Hepatocyte (in vitro differentiated cells): ENCODE measurements at regions not wholly inside any gene's neighbourhood (a gene's known extent, or its start where the extent isn't known, plus 50 kb on each side); places are given as distances from the start of the nearest gene placed in this dataset.

Experiments
- DNase-seq: peaks from one replicate; pipeline ENCODE4 v3.0.0-alpha.2; 2016; ENCODE audit warnings: low spot score
- H2AFZ ChIP-seq: fragments of 200-600 bp; sonication (generic); 2 replicates; pipeline ENCODE4 v1.6.0; 2016; ENCODE audit warnings: antibody characterized with exemption, mild to moderate bottlenecking
- H3K27ac ChIP-seq: fragments of 200-600 bp; sonication (generic); 2 replicates; pipeline ENCODE4 v1.5.1; 2016; ENCODE audit warnings: mild to moderate bottlenecking
- H3K27me3 ChIP-seq: fragments of 200-600 bp; sonication (generic); 2 replicates; pipeline ENCODE4 v1.6.1; 2016
- H3K36me3 ChIP-seq: fragments of 200-600 bp; sonication (generic); replicated peaks from 2 replicates; pipeline ENCODE4 v1.5.1; 2016; ENCODE audit warnings: low read depth; ENCODE audit not compliant: insufficient read depth
- H3K4me1 ChIP-seq: fragments of 200-600 bp; sonication (generic); 2 replicates; pipeline ENCODE4 v1.5.1; 2016; ENCODE audit warnings: mild to moderate bottlenecking, moderate library complexity; ENCODE audit not compliant: insufficient read depth
- H3K4me2 ChIP-seq: fragments of 200-600 bp; sonication (generic); 2 replicates; pipeline ENCODE4 v1.6.0; 2016
- H3K4me3 ChIP-seq: fragments of 200-600 bp; sonication (generic); 2 replicates; pipeline ENCODE4 v1.5.1; 2016; ENCODE audit warnings: mild to moderate bottlenecking
- H3K79me2 ChIP-seq: fragments of 200-600 bp; sonication (generic); 2 replicates; pipeline ENCODE4 v1.6.0; 2017; ENCODE audit warnings: mild to moderate bottlenecking
- H3K9me2 ChIP-seq: fragments of 200-600 bp; sonication (generic); replicated peaks from 2 replicates; pipeline ENCODE4 v1.6.0; 2017; ENCODE audit warnings: mild to moderate bottlenecking; ENCODE audit not compliant: insufficient read depth
- H3K9me3 ChIP-seq: fragments of 200-600 bp; sonication (generic); 2 replicates; pipeline ENCODE4 v1.5.1; 2016; ENCODE audit warnings: low read depth, mild to moderate bottlenecking
- H4K20me1 ChIP-seq: fragments of 200-600 bp; sonication (generic); 2 replicates; pipeline ENCODE4 v1.6.0; 2016; ENCODE audit warnings: mild to moderate bottlenecking; ENCODE audit not compliant: insufficient read depth, poor library complexity, severe bottlenecking
- CTCF ChIP-seq: fragments of 200-600 bp; sonication (generic); IDR thresholded peaks from 2 replicates; pipeline ENCODE4 v1.5.1; 2016; ENCODE audit warnings: antibody characterized with exemption, mild to moderate bottlenecking; ENCODE audit not compliant: poor library complexity
- EZH2 ChIP-seq: fragments of 200-600 bp; sonication (generic); IDR thresholded peaks from 2 replicates; pipeline ENCODE4 v1.6.1; 2016; ENCODE audit warnings: antibody characterized with exemption, mild to moderate bottlenecking, borderline replicate concordance
- EZH2phosphoT487 ChIP-seq: fragments of 200-600 bp; sonication (generic); IDR thresholded peaks from one replicate; pipeline ENCODE4 v1.6.1; 2018; ENCODE audit warnings: antibody characterized with exemption, mild to moderate bottlenecking, low read depth, moderate library complexity; ENCODE audit not compliant: unreplicated experiment, severe bottlenecking
- WGBS: methylation state at CpG from one replicate; pipeline ENCODE4 v1.1.6; 2016; ENCODE audit warnings: low lambda C conversion rate; ENCODE audit errors: missing lambda C conversion rate; 5-methylcytosine and 5-hydroxymethylcytosine counted together

DNA sequence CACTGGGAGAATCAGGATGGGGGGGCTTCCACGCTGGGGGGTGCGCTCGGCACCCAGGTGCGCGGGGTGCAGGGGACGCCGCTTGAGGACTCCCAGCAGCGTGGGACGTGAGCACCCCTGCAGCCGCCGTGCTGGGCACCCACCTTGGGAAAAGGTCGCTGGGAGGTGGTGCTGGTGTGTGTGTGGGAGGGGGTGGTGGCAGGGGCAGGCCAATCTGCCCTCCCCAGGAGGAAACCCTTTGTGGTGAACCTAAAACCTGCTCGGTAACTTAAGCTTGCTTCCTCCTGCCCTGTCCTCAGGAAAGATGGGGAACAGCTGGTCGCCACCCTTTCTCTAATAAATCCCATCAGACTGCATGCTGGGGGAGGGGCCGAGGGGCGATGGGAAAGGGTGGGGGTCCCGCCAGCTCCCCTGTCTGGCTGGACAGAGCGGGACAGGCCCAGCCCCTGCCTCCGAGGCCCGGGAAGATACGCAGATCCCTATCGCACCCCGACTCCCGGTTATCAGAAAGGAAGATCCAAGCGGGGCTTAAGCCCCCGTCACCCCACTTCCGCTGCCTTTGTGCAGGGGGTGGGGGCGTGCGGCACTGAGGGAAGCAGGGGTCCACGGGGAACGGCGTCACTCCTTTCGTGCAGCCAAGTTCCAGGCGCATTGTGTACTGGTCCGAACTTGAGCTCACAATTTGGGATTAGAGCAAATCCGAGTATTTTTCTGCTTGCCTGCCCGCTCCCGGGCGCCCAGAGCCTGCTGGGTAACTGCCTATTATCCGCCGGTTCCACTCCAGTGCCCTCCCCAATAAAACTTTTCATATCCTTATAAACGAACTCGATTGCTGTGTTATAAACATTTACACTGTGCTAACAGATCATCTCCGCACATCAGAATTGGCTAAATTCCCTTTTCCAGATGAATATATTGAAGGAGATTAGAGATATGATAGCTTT is 64.6 kb downstream of the UNCX start:
- 72% methylated on average over 44 of the region's 44 CpGs for WGBS
- no peaks in the 10 kb centered on the region for H3K79me2 ChIP-seq
- no peaks in the 10 kb centered on the region for H3K36me3 ChIP-seq
- DNase-seq, result no peak
- no peak for TF ChIP-seq EZH2phosphoT487
- no peak for TF ChIP-seq EZH2
- TF ChIP-seq CTCF, result no peak
- H3K27ac ChIP-seq, result no peak overlapping the region
- H3K27me3 ChIP-seq, result peaks cover 5% of the 10 kb centered on the region
- H3K4me3 ChIP-seq, result no peak overlapping the region
- H3K4me1 ChIP-seq, result no peaks in the 10 kb centered on the region
- H3K9me2 ChIP-seq, result no peaks in the 10 kb centered on the region
- H2AFZ ChIP-seq, result no peak overlapping the region
- no peak overlapping the region for H3K4me2 ChIP-seq
- H3K9me3 ChIP-seq, result no peaks in the 10 kb centered on the region
- no peaks in the 10 kb centered on the region for H4K20me1 ChIP-seq

DNA sequence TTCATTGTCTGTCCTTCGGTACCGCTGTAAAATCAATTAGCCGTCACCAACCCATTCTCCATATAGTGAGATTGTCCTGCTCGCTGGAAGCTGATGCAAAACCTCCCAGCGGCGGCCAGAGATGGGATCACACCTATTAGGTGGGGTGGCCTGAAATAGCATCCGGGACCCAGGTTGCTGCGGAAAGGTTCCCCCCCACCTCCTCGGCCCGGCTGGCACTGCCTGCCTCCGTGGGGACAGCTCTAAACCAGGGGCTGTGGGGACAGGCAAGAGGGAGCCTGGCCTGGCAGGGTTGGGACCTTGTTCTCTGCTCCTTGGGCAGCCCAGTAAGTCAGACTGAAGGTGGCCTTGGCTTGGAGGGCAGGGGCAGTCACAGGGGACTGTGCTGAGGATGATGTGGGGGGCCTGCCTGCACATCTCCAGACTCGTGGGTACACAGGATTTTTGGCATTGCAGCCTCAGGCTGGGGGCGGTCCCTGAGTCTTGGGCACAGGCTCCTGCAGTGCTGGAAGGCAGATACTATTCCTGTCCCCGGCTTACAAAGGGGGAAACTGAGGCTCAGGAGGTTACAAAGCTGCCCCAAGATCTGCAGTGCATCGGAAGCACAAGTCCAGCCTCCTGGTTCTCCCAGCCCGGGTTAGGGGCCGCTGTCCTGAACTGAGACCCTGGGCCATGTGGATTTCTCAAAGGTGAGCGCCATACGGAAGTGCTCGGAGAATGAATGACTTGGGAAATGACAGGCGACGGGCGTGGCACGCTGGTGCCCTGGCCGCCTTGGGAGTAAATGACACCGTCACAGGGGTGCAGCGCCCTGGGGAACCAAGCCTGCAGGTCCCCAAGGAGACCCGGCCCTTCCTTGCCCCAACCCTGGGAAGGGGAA is 65.6 kb downstream of the UNCX start:
- 87% methylated on average over 27 of the region's 28 CpGs for WGBS
- H3K4me3 ChIP-seq, result no peak overlapping the region
- peaks cover 5% of the 10 kb centered on the region for H3K27me3 ChIP-seq

More for the DNA sequence above, 65.6 kb downstream of the UNCX start:
- TF ChIP-seq EZH2 (no peak), CTCF (no peak), EZH2phosphoT487 (no peak)
- H3K4me1 ChIP-seq, result no peaks in the 10 kb centered on the region
- H3K27ac ChIP-seq, result no peak overlapping the region
- H4K20me1 ChIP-seq, result no peaks in the 10 kb centered on the region
- no peaks in the 10 kb centered on the region for H3K9me2 ChIP-seq
- no peak for DNase-seq
- H3K36me3 ChIP-seq, result no peaks in the 10 kb centered on the region
- H3K79me2 ChIP-seq, result no peaks in the 10 kb centered on the region
- H2AFZ ChIP-seq, result no peak overlapping the region
- H3K9me3 ChIP-seq, result no peaks in the 10 kb centered on the region
- H3K4me2 ChIP-seq, result no peak overlapping the region
